ENCODE measurements at regions not wholly inside any gene's neighbourhood (a gene's known extent, or its start where the extent isn't known, plus 50 kb on each side); places are given as distances from the start of the nearest gene placed in this dataset.

- DNase-seq (no peak), ATAC-seq (no peak)
- no peak for TF ChIP-seq CTCF (IDR thresholded peaks at IDR 0.05)
- no peak overlapping the region for H3K27ac ChIP-seq
- H3K9me3 ChIP-seq, result no peaks in the 10 kb centered on the region
- no peak overlapping the region for H3K4me3 ChIP-seq
- H3K36me3 ChIP-seq, result no peaks in the 10 kb centered on the region
- no peaks in the 10 kb centered on the region for H3K4me1 ChIP-seq
- no peaks in the 10 kb centered on the region for H3K27me3 ChIP-seq
- intact Hi-C loops (cut with DNase I), result no loop called here
Observed at GRCh38 chr4:31139767-31140166, 419.6 kb downstream of the PCDH7 start.

GRCh38 chr4:31141095-31141831, 421.1 kb downstream of the PCDH7 start:
- intact Hi-C loops (cut with DNase I), result no loop called here
- DNase-seq (no peak), ATAC-seq (no peak)
- no peaks in the 10 kb centered on the region for H3K36me3 ChIP-seq
- no peak for TF ChIP-seq CTCF (IDR thresholded peaks at IDR 0.05)
- no peaks in the 10 kb centered on the region for H3K9me3 ChIP-seq
- H3K4me1 ChIP-seq, result no peaks in the 10 kb centered on the region
- H3K4me3 ChIP-seq, result no peak overlapping the region
- H3K27me3 ChIP-seq, result no peaks in the 10 kb centered on the region
- no peak overlapping the region for H3K27ac ChIP-seq

GRCh38 chr4:31141832-31142142, 421.6 kb downstream of the PCDH7 start:
- Histone ChIP-seq H3K36me3 (no peaks in the 10 kb centered on the region), H3K4me3 (no peak overlapping the region), H3K4me1 (no peaks in the 10 kb centered on the region), H3K27ac (no peak overlapping the region), H3K9me3 (no peaks in the 10 kb centered on the region), H3K27me3 (no peaks in the 10 kb centered on the region)
- no peak for TF ChIP-seq CTCF (IDR thresholded peaks at IDR 0.05)
- intact Hi-C loops (cut with DNase I), result no loop called here
- DNase-seq (no peak), ATAC-seq (no peak)

GRCh38 chr4:31146366-31146765, 426.2 kb downstream of the PCDH7 start:
- intact Hi-C loops (cut with DNase I), result no loop called here
- Histone ChIP-seq H3K9me3 (no peaks in the 10 kb centered on the region), H3K27ac (no peak overlapping the region), H3K36me3 (no peaks in the 10 kb centered on the region), H3K4me3 (no peak overlapping the region), H3K4me1 (no peaks in the 10 kb centered on the region), H3K27me3 (no peaks in the 10 kb centered on the region)
- no peak for TF ChIP-seq CTCF (IDR thresholded peaks at IDR 0.05)
- ATAC-seq (no peak), DNase-seq (no peak)

- ATAC-seq (no peak), DNase-seq (no peak)
- H3K4me3 ChIP-seq, result no peak overlapping the region
- H3K36me3 ChIP-seq, result no peaks in the 10 kb centered on the region
- no peaks in the 10 kb centered on the region for H3K27me3 ChIP-seq
- intact Hi-C loops (cut with DNase I), result no loop called here
- H3K9me3 ChIP-seq, result no peaks in the 10 kb centered on the region
- no peak overlapping the region for H3K27ac ChIP-seq
- no peak for TF ChIP-seq CTCF (IDR thresholded peaks at IDR 0.05)
- H3K4me1 ChIP-seq, result no peaks in the 10 kb centered on the region
Observed at GRCh38 chr4:31148990-31149389, 428.8 kb downstream of the PCDH7 start.

- intact Hi-C loops (cut with DNase I), result no loop called here
- H3K27me3 ChIP-seq, result no peaks in the 10 kb centered on the region
- no peak overlapping the region for H3K27ac ChIP-seq
- ATAC-seq (no peak), DNase-seq (no peak)
- no peaks in the 10 kb centered on the region for H3K4me1 ChIP-seq
- TF ChIP-seq CTCF (IDR thresholded peaks at IDR 0.05), result no peak
- H3K4me3 ChIP-seq, result no peak overlapping the region
- H3K9me3 ChIP-seq, result no peaks in the 10 kb centered on the region
- no peaks in the 10 kb centered on the region for H3K36me3 ChIP-seq
Observed at GRCh38 chr4:31156221-31156620, 436.1 kb downstream of the PCDH7 start.
